ENCODE measurements at regions not wholly inside any gene's neighbourhood (a gene's known extent, or its start where the extent isn't known, plus 50 kb on each side); places are given as distances from the start of the nearest gene placed in this dataset.

DNA sequence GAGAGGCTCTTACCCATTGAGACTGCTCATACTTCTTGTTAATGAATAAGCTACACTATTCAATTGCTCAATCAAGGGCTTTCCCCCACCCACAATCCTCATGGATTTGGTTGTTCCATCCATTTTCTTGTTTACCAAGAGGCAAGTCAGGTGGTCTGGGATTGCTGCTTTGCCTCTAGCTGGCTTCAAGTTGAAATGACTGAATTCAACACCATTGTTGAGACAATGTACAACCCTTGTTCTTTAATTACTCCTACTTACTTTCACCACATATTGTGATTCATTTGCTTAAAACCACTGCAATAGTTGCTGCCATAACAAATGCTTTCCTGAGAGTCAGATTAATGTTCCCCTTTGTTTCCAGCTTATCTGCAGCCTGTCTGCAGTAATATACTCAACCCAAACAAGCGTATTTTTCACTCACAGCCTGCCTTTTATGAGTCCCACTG is 532.2 kb downstream of the RIT2 start:
- H3K27ac ChIP-seq, result no peak overlapping the region
- H3K4me1 ChIP-seq, result no peaks in the 10 kb centered on the region
- H3K36me3 ChIP-seq, result no peaks in the 10 kb centered on the region
- DNase-seq, result no peak
- intact Hi-C loops (cut with DNase I), result no loop called here
- H3K9me3 ChIP-seq, result no peaks in the 10 kb centered on the region
- TF ChIP-seq, protein P1, sequence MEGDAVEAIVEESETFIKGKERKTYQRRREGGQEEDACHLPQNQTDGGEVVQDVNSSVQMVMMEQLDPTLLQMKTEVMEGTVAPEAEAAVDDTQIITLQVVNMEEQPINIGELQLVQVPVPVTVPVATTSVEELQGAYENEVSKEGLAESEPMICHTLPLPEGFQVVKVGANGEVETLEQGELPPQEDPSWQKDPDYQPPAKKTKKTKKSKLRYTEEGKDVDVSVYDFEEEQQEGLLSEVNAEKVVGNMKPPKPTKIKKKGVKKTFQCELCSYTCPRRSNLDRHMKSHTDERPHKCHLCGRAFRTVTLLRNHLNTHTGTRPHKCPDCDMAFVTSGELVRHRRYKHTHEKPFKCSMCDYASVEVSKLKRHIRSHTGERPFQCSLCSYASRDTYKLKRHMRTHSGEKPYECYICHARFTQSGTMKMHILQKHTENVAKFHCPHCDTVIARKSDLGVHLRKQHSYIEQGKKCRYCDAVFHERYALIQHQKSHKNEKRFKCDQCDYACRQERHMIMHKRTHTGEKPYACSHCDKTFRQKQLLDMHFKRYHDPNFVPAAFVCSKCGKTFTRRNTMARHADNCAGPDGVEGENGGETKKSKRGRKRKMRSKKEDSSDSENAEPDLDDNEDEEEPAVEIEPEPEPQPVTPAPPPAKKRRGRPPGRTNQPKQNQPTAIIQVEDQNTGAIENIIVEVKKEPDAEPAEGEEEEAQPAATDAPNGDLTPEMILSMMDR (IDR thresholded peaks at IDR 0.05), result no peak
- no peak overlapping the region for H3K9ac ChIP-seq (ENCODE audit: low read depth in 2 of 2, low read length in 2 of 2)
- no peak overlapping the region for H3K4me3 ChIP-seq
- H3K27me3 ChIP-seq, result no peaks in the 10 kb centered on the region

DNA sequence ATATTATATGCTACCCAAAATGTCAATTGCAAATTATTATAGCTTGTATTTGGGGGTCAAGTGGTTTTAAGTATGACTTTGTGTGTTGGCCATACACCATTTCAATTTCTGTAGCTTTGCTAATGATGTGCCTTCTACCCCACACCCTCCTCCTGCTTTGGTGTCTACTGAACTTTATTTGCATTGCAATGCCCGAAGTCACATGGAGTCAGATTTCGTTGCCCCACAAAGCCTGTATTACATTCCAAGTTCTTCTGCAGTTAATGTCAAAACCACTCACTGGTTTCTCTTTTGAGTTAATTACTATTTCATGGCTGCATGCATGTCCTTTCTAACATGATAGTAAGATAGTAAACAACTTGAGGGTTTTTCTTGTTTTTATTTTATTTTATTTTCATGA is 528.9 kb downstream of the RIT2 start:
- Histone ChIP-seq H3K4me1 (no peaks in the 10 kb centered on the region), H3K36me3 (no peaks in the 10 kb centered on the region), H3K4me3 (no peak overlapping the region), H3K9ac (ENCODE audit: low read depth in 2 of 2, low read length in 2 of 2) (no peak overlapping the region), H3K27me3 (no peaks in the 10 kb centered on the region), H3K9me3 (no peaks in the 10 kb centered on the region), H3K27ac (no peak overlapping the region)
- intact Hi-C loops (cut with DNase I), result no loop called here
- TF ChIP-seq, protein P1 (IDR thresholded peaks at IDR 0.05), result no peak
- no peak for DNase-seq

- Histone ChIP-seq H3K4me3 (no peak overlapping the region), H3K9ac (ENCODE audit: low read depth in 2 of 2, low read length in 2 of 2) (no peak overlapping the region), H3K4me1 (no peaks in the 10 kb centered on the region), H3K36me3 (no peaks in the 10 kb centered on the region), H3K27ac (no peak overlapping the region), H3K9me3 (no peaks in the 10 kb centered on the region), H3K27me3 (no peaks in the 10 kb centered on the region)
- DNase-seq, result no peak
- TF ChIP-seq, protein P1 (IDR thresholded peaks at IDR 0.05), result no peak
- intact Hi-C loops (cut with DNase I), result no loop called here
These were observed 526.7 kb downstream of the RIT2 start for GRCh38 chr18:42588786-42589185.

DNA sequence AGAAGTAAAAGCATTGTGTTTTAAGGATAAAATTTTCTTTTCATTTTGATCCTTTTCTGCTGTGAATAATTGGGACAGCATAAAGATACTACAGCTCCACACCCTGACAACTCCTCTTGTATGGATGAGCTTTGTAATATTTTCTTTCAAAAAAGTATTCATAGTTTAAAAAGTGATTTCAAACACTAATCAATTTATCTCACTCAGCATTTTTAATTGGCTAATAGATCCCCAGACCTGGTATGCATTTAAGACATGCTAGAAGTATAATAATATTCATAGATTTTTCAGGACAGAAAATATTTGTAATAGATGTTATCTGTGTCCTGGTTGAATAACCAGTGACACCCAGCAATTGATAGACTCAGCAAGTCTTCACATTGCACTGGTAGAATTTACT is 510.7 kb downstream of the RIT2 start:
- H3K4me1 ChIP-seq, result no peaks in the 10 kb centered on the region
- TF ChIP-seq, protein P1 (IDR thresholded peaks at IDR 0.05), result no peak
- H3K27me3 ChIP-seq, result no peaks in the 10 kb centered on the region
- no peak for DNase-seq
- intact Hi-C loops (cut with DNase I), result loop anchor here (5.0 kb wide), 1 partner anchor 662 kb away; no protein-coding TSS in a partner anchor
- no peak overlapping the region for H3K4me3 ChIP-seq
- H3K27ac ChIP-seq, result no peak overlapping the region
- H3K36me3 ChIP-seq, result no peaks in the 10 kb centered on the region
- no peak overlapping the region for H3K9ac ChIP-seq (ENCODE audit: low read depth in 2 of 2, low read length in 2 of 2)
- H3K9me3 ChIP-seq, result no peaks in the 10 kb centered on the region

- TF ChIP-seq, protein P1 (IDR thresholded peaks at IDR 0.05), result no peak
- no peak for DNase-seq
- no peaks in the 10 kb centered on the region for H3K4me1 ChIP-seq
- no peaks in the 10 kb centered on the region for H3K36me3 ChIP-seq
- no peak overlapping the region for H3K9ac ChIP-seq (ENCODE audit: low read depth in 2 of 2, low read length in 2 of 2)
- H3K27me3 ChIP-seq, result no peaks in the 10 kb centered on the region
- no peak overlapping the region for H3K27ac ChIP-seq
- no peaks in the 10 kb centered on the region for H3K9me3 ChIP-seq
- no peak overlapping the region for H3K4me3 ChIP-seq
- intact Hi-C loops (cut with DNase I), result no loop called here
These were observed 508.5 kb downstream of the RIT2 start for GRCh38 chr18:42606886-42607495.
